ENCODE measurements at regions not wholly inside any gene's neighbourhood (a gene's known extent, or its start where the extent isn't known, plus 50 kb on each side); places are given as distances from the start of the nearest gene placed in this dataset.

GRCh38 chrX:10393241-10393640 is 227.1 kb downstream of the MID1 start:
- TF ChIP-seq CTCF (IDR thresholded peaks at IDR 0.05; ENCODE audit: insufficient read depth, low read length, severe bottlenecking): no peak
- no peaks in the 10 kb centered on the region for H3K27me3 ChIP-seq (ENCODE audit: control insufficient read depth, insufficient read depth, low read length)
- FAIRE-seq (no peak), DNase-seq (ENCODE audit: low read depth) (no peak)
- no peak overlapping the region for H3K4me3 ChIP-seq (ENCODE audit: low read depth, low read length)
- H3K36me3 ChIP-seq (ENCODE audit: control insufficient read depth, insufficient read depth, low read length): no peaks in the 10 kb centered on the region

- no peaks in the 10 kb centered on the region for H3K36me3 ChIP-seq (ENCODE audit: control insufficient read depth, insufficient read depth, low read length)
- H3K4me3 ChIP-seq (ENCODE audit: low read depth, low read length): no peak overlapping the region
- DNase-seq (ENCODE audit: low read depth) (no peak), FAIRE-seq (no peak)
- no peak for TF ChIP-seq CTCF (IDR thresholded peaks at IDR 0.05; ENCODE audit: insufficient read depth, low read length, severe bottlenecking)
- no peaks in the 10 kb centered on the region for H3K27me3 ChIP-seq (ENCODE audit: control insufficient read depth, insufficient read depth, low read length)
Observed at GRCh38 chrX:10393899-10394298, 226.5 kb downstream of the MID1 start.

GRCh38 chrX:10395179-10395578 is 225.2 kb downstream of the MID1 start:
- no peaks in the 10 kb centered on the region for H3K27me3 ChIP-seq (ENCODE audit: control insufficient read depth, insufficient read depth, low read length)
- no peak for FAIRE-seq
- no peak for DNase-seq (ENCODE audit: low read depth)
- TF ChIP-seq CTCF (IDR thresholded peaks at IDR 0.05; ENCODE audit: insufficient read depth, low read length, severe bottlenecking): no peak
- no peaks in the 10 kb centered on the region for H3K36me3 ChIP-seq (ENCODE audit: control insufficient read depth, insufficient read depth, low read length)
- H3K4me3 ChIP-seq (ENCODE audit: low read depth, low read length): no peak overlapping the region

Data from bronchial epithelial cell (primary cell).